GM12872 (cell line): ENCODE measurements at regions not wholly inside any gene's neighbourhood (a gene's known extent, or its start where the extent isn't known, plus 50 kb on each side); places are given as distances from the start of the nearest gene placed in this dataset.

Experiments
- TF ChIP-seq, protein P1 (sequence below): IDR thresholded peaks from 3 replicates; pipeline ENCODE4 v1.5.1; 2011; ENCODE audit warnings: low read depth, mild to moderate bottlenecking, low read length, moderate library complexity; ENCODE audit not compliant: insufficient read depth

- TF ChIP-seq, protein P1, sequence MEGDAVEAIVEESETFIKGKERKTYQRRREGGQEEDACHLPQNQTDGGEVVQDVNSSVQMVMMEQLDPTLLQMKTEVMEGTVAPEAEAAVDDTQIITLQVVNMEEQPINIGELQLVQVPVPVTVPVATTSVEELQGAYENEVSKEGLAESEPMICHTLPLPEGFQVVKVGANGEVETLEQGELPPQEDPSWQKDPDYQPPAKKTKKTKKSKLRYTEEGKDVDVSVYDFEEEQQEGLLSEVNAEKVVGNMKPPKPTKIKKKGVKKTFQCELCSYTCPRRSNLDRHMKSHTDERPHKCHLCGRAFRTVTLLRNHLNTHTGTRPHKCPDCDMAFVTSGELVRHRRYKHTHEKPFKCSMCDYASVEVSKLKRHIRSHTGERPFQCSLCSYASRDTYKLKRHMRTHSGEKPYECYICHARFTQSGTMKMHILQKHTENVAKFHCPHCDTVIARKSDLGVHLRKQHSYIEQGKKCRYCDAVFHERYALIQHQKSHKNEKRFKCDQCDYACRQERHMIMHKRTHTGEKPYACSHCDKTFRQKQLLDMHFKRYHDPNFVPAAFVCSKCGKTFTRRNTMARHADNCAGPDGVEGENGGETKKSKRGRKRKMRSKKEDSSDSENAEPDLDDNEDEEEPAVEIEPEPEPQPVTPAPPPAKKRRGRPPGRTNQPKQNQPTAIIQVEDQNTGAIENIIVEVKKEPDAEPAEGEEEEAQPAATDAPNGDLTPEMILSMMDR = no peak
Observed at GRCh38 chr17:12195418-12195817, 174.7 kb downstream of the MAP2K4 start.

GRCh38 chr17:12201294-12201880, 180.7 kb downstream of the MAP2K4 start:
- TF ChIP-seq, protein P1 = no peak

- TF ChIP-seq, protein P1 = no peak
Observed at GRCh38 chr17:12209632-12210191, 189.0 kb downstream of the MAP2K4 start.

DNA sequence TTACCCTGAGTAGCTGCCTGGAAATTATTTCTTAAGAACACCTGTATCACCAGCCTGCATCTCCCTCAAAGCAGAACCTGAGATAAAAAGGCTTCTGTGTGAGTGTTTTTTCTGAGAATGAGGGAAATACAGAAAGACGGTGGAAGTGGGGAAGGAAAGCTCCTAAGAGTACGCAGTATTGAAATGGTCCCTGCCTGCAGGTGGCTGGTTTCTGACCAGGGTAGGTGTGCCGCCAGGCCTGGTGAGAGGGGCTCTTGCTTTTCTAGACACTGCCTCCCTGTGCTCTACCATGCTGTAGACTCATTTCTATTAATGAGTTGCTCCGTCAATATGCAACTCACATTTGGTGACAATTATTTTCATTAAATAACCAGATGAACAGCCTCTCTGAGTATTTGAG, 201.7 kb downstream of the MAP2K4 start:
- TF ChIP-seq, protein P1 = no peak

DNA sequence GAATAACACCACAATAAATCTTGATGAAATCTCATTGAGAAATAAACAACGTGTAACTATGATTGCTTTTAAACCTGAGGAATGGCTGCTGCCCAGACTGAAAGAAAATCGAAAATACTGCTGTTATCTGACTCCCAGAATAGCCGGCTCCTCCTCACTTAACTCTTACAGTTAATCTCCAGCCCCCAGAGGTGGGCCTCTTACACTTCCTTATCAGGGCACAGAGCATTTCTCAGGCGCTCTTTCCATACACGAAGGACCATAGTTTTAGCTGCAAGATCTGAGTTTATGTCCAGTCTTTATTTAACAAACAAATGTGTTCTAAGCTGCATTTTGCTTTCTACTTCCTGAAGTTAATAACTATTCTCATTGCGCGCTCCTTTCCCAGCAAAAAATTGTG, 206.9 kb downstream of the MAP2K4 start:
- TF ChIP-seq, protein P1 = no peak

- TF ChIP-seq, protein P1 = no peak
Observed at GRCh38 chr17:12229335-12229734, 208.7 kb downstream of the MAP2K4 start.

DNA sequence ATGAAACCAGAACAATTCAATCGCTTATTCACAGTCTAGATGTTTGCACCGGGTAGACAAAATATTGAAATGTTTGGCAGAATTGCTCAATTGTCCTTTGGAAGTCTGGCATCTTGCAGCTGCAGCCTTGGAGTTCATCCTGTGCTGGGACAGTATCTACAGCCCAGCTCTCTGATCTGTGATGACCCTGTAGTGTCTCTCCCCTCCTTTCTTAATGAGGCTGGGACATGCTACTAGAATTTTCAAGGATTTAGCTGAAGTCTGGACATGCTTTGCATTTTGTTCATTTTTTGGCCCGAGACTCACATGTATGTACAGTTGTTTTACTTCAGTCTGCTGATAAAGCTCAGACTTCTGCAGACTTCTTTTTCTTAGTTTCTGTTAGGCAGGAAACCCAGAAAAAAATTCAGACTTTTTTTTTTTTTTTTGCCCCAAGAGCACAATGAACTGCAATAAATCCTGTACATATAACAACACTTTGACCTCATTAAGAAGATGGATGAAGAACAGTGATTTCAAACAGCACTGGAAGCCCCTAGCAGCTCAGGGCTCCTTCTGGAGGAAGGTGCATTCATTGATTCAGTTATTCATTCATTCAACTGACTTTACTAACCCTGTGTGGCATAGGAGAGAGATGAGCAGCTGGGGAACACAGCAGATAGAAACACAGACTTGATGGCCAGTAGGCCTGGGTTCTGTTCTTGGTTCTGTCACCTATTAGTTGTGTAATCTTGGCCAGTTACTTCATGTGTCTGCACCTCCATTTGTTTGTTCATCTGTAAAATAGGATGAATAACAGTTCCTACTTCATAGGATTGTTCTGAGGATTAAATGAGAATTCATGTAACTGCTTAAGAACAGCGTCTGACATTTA, 210.0 kb downstream of the MAP2K4 start:
- TF ChIP-seq, protein P1 = no peak
